ENCODE measurements at regions not wholly inside any gene's neighbourhood (a gene's known extent, or its start where the extent isn't known, plus 50 kb on each side); places are given as distances from the start of the nearest gene placed in this dataset.

GRCh38 chr6:141790921-141791320, 341.8 kb upstream of the GJE1 start:
- no peak for TF ChIP-seq CTCF (IDR thresholded peaks at IDR 0.05)
- no peak for TF ChIP-seq POLR2A (IDR thresholded peaks at IDR 0.05)
